ENCODE measurements at regions not wholly inside any gene's neighbourhood (a gene's known extent, or its start where the extent isn't known, plus 50 kb on each side); places are given as distances from the start of the nearest gene placed in this dataset.

DNA sequence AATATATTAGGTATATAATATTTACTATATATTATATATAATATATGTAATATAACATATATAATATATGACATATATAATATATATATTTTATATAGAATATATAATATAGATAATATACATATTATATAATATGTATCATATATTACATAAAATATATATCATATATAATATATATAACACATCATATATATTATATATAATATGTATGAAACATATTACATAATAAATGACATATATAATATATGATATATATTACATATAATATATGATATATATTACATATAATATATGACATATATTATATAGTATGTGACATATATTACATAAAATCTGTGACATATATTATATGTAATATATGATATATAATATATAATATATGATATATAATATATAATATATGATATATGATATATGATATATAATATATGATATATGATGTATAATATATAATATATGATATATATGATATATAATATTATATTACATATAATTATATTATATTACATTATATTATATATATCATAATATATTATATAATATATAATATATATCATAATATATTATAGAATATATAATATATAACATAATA lies 119.5 kb upstream of the RIMBP3 start:
- no peak for DNase-seq

DNA sequence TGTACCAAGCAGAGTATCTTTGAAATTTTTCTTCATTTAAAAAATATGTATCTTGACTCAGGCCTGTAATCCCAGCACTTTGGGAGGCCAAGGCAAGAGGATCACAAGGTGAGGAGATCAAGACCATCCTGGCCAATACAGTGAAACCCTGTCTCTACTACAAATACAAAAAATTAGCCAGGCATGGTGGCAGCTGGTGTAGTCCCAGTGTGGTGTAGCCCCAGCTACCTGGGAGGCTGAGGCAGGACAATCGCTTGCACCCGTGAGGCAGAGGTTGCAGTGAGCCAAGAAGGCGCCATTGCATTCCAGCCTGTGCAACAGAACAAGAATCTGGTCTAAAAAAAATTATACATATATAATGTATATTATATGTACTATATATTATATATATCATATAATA lies 118.7 kb upstream of the RIMBP3 start:
- DNase-seq = peak; percentile 92
